GM18907 (cell line): ENCODE measurements at regions not wholly inside any gene's neighbourhood (a gene's known extent, or its start where the extent isn't known, plus 50 kb on each side); places are given as distances from the start of the nearest gene placed in this dataset.

ENCODE experiments used
- ATAC-seq: cut with Tn5 transposase; IDR thresholded peaks from one replicate; pipeline ENCODE4 v1.9.1; 2021; ENCODE audit warnings: mild to moderate bottlenecking, moderate library complexity; ENCODE audit not compliant: unreplicated experiment

- no peak for ATAC-seq
These were observed 55.7 kb upstream of the OR5AN1 start for GRCh38 chr11:59302991-59303390.

GRCh38 chr11:59295435-59295834 is 63.3 kb upstream of the OR5AN1 start:
- no peak for ATAC-seq

- no peak for ATAC-seq
These were observed 66.1 kb upstream of the OR5AN1 start for GRCh38 chr11:59292611-59293010.

- ATAC-seq = no peak
These were observed 67.5 kb upstream of the OR5AN1 start for GRCh38 chr11:59291228-59291627.

GRCh38 chr11:59289356-59290181 is 69.1 kb upstream of the OR5AN1 start:
- no peak for ATAC-seq

- ATAC-seq = no peak
These were observed 72.9 kb upstream of the OR5AN1 start for GRCh38 chr11:59285716-59286260.

GRCh38 chr11:59284773-59285129 is 72.0 kb upstream of the MPEG1 start:
- no peak for ATAC-seq

- peak; percentile 68 for ATAC-seq
These were observed 71.4 kb upstream of the MPEG1 start for GRCh38 chr11:59283825-59284772.

- no peak for ATAC-seq
These were observed 70.6 kb upstream of the MPEG1 start for GRCh38 chr11:59283311-59283710.

GRCh38 chr11:59281177-59281576 is 68.5 kb upstream of the MPEG1 start:
- ATAC-seq = no peak

- peak; percentile 97 for ATAC-seq
These were observed 60.7 kb upstream of the MPEG1 start for GRCh38 chr11:59273373-59273841.

GRCh38 chr11:59272771-59273372 is 60.1 kb upstream of the MPEG1 start:
- ATAC-seq = peak; percentile 18

- ATAC-seq = no peak
These were observed 59.1 kb upstream of the MPEG1 start for GRCh38 chr11:59271811-59272327.

GRCh38 chr11:59271247-59271755 is 58.6 kb upstream of the MPEG1 start:
- no peak for ATAC-seq

GRCh38 chr11:59267736-59268475 is 55.2 kb upstream of the MPEG1 start:
- peak; percentile 15 for ATAC-seq

- peak; percentile 85 for ATAC-seq
These were observed 54.5 kb upstream of the MPEG1 start for GRCh38 chr11:59267196-59267595.

GRCh38 chr11:59266491-59266890 is 53.8 kb upstream of the MPEG1 start:
- no peak for ATAC-seq

- no peak for ATAC-seq
These were observed 53.0 kb upstream of the MPEG1 start for GRCh38 chr11:59265735-59266134.

GRCh38 chr11:59264736-59265135 is 52.0 kb upstream of the MPEG1 start:
- ATAC-seq = no peak
